ENCODE measurements at regions not wholly inside any gene's neighbourhood (a gene's known extent, or its start where the extent isn't known, plus 50 kb on each side); places are given as distances from the start of the nearest gene placed in this dataset.

DNA sequence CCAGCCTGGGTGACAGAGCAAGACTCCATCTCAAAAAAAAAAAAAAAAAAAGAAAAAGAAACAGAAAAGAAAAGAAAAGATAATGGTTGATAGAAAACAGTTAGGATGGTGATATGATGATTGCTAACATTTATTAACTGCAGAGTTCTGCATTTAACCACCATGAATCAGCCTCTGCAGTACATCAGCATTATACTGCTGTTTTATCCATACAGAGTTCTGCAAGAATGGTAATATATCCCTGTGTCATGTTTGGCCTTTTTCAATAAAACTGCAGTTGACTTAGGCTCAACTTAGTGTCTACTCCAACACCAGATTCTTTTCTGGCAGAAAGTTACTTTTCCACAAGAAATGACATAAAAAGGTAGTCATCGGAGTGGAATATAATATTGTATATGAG is 62.6 kb downstream of the DUSP6 start:
- H2BK15ac ChIP-seq (ENCODE audit: low read length), result no peak overlapping the region
- H3K9ac ChIP-seq (ENCODE audit: low read depth, low read length, poor library complexity), result no peak overlapping the region
- H2AK5ac ChIP-seq (ENCODE audit: low read depth, low read length), result no peak overlapping the region
- H3K18ac ChIP-seq (ENCODE audit: low read length), result no peak overlapping the region
- no peak overlapping the region for H3K4ac ChIP-seq (ENCODE audit: low read length)
- H3K4me3 ChIP-seq (ENCODE audit: low read length in 2 of 2), result no peak overlapping the region
- H3K4me1 ChIP-seq (ENCODE audit: control insufficient read depth in 2 of 2, insufficient read depth in 1 of 2, low read depth in 1 of 2, low read length in 2 of 2), result peaks cover 0 to 5% of the 10 kb centered on the region in 2 donors
- no peak overlapping the region for H3K4me2 ChIP-seq (ENCODE audit: insufficient read depth, low read length, poor library complexity, severe bottlenecking)
- H4K91ac ChIP-seq (ENCODE audit: low read depth, low read length, poor library complexity), result no peak overlapping the region
- H3K79me1 ChIP-seq (ENCODE audit: low read depth, low read length), result no peaks in the 10 kb centered on the region
- H3K14ac ChIP-seq (ENCODE audit: low read length), result no peak overlapping the region
- no peak overlapping the region for H2BK12ac ChIP-seq (ENCODE audit: low read length)
- 100% methylated on average over 1 of the region's 1 CpG; no CpG with 5 or more reads in 1 of the 2 donors for WGBS, 2 donors (ENCODE audit: extremely low coverage in 2 of 2, insufficient read length in 2 of 2, insufficient replicate concordance in 1 of 2)
- no peak overlapping the region for H2BK120ac ChIP-seq (ENCODE audit: low read depth, low read length)
- H3K27me3 ChIP-seq (ENCODE audit: control insufficient read depth in 3 of 3, insufficient read depth in 3 of 3, low read depth in 1 of 3, low read length in 3 of 3), result no peaks in the 10 kb centered on the region
- H4K8ac ChIP-seq (ENCODE audit: low read depth, low read length), result no peak overlapping the region
- no peak overlapping the region for H3K27ac ChIP-seq (replicated peaks; ENCODE audit: low read length)
- H3K9me3 ChIP-seq (replicated peaks in 1 of 2; ENCODE audit: control insufficient read depth in 2 of 2, insufficient read depth in 1 of 2, low read depth in 1 of 2, low read length in 2 of 2), result no peaks in the 10 kb centered on the region
- no peak for DNase-seq (ENCODE audit: low spot score)
- H2BK5ac ChIP-seq (ENCODE audit: low read length), result no peak overlapping the region
- H3K23ac ChIP-seq (ENCODE audit: low read depth, low read length, poor library complexity), result no peak overlapping the region
- H3K36me3 ChIP-seq (replicated peaks in 1 of 2; ENCODE audit: control insufficient read depth in 2 of 2, insufficient read depth in 2 of 2, low read length in 2 of 2), result no peaks in the 10 kb centered on the region
- H2AFZ ChIP-seq (ENCODE audit: low read length), result no peak overlapping the region

DNA sequence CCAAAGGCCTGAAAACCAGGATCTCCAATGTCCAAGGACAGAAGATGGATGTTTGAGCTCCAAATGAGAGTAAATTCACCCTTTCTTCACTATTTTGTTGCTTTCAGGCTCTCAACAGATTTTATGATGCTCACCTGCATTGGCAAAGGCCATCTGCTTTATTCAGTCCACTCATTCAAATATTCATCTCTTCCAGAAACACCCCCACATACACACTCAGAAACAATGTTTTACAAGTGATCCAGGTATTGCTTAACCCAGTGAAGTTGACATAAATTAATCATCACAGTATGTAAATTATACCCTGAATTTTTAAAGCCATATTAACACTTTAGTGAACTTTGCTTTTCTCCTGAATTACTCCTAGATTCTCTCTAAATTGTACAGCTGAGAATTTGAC is 63.3 kb downstream of the DUSP6 start:
- Histone ChIP-seq H3K4me1 (ENCODE audit: control insufficient read depth in 2 of 2, insufficient read depth in 1 of 2, low read depth in 1 of 2, low read length in 2 of 2) (peaks cover 0 to 5% of the 10 kb centered on the region in 2 donors), H3K9me3 (replicated peaks in 1 of 2; ENCODE audit: control insufficient read depth in 2 of 2, insufficient read depth in 1 of 2, low read depth in 1 of 2, low read length in 2 of 2) (no peaks in the 10 kb centered on the region), H3K4ac (ENCODE audit: low read length) (no peak overlapping the region), H3K23ac (ENCODE audit: low read depth, low read length, poor library complexity) (no peak overlapping the region), H3K36me3 (replicated peaks in 1 of 2; ENCODE audit: control insufficient read depth in 2 of 2, insufficient read depth in 2 of 2, low read length in 2 of 2) (no peaks in the 10 kb centered on the region), H3K4me2 (ENCODE audit: insufficient read depth, low read length, poor library complexity, severe bottlenecking) (no peak overlapping the region), H2AFZ (ENCODE audit: low read length) (no peak overlapping the region), H2BK5ac (ENCODE audit: low read length) (no peak overlapping the region), H3K14ac (ENCODE audit: low read length) (no peak overlapping the region), H3K27ac (replicated peaks; ENCODE audit: low read length) (no peak overlapping the region), H2BK120ac (ENCODE audit: low read depth, low read length) (no peak overlapping the region), H3K9ac (ENCODE audit: low read depth, low read length, poor library complexity) (no peak overlapping the region), H4K91ac (ENCODE audit: low read depth, low read length, poor library complexity) (no peak overlapping the region), H3K18ac (ENCODE audit: low read length) (no peak overlapping the region), H2AK5ac (ENCODE audit: low read depth, low read length) (no peak overlapping the region), H2BK12ac (ENCODE audit: low read length) (no peak overlapping the region), H3K27me3 (ENCODE audit: control insufficient read depth in 3 of 3, insufficient read depth in 3 of 3, low read depth in 1 of 3, low read length in 3 of 3) (no peaks in the 10 kb centered on the region), H3K4me3 (ENCODE audit: low read length in 2 of 2) (no peak overlapping the region), H4K8ac (ENCODE audit: low read depth, low read length) (no peak overlapping the region), H2BK15ac (ENCODE audit: low read length) (no peak overlapping the region), H3K79me1 (ENCODE audit: low read depth, low read length) (no peaks in the 10 kb centered on the region)
- DNase-seq (ENCODE audit: low spot score), result no peak

DNA sequence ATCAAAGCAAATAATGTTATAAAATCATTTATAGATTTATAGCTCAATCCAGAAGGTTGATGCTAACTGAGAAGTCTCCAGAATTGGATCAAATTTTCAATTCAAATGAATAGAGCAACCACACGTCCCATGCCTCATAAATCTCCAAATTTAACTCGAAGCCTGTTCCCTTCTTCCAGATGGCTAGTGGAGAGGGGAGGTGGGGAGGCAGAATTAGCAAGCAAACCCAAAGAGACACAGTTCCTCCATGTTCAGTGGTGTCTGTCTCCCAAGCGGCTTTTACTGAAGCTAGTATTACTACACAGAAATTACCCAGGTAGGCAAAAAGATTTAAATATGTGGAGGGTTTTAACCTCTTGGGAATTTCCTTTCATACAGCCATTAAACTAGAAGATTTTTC is 65.8 kb downstream of the DUSP6 start:
- Histone ChIP-seq H3K23ac (ENCODE audit: low read depth, low read length, poor library complexity) (no peak overlapping the region), H3K9me3 (replicated peaks in 1 of 2; ENCODE audit: control insufficient read depth in 2 of 2, insufficient read depth in 1 of 2, low read depth in 1 of 2, low read length in 2 of 2) (no peaks in the 10 kb centered on the region), H3K4me2 (ENCODE audit: insufficient read depth, low read length, poor library complexity, severe bottlenecking) (no peak overlapping the region), H3K4ac (ENCODE audit: low read length) (no peak overlapping the region), H2AFZ (ENCODE audit: low read length) (no peak overlapping the region), H2BK120ac (ENCODE audit: low read depth, low read length) (no peak overlapping the region), H3K4me1 (ENCODE audit: control insufficient read depth in 2 of 2, insufficient read depth in 1 of 2, low read depth in 1 of 2, low read length in 2 of 2) (peaks cover under 1 to 3% of the 10 kb centered on the region in 2 donors), H3K79me1 (ENCODE audit: low read depth, low read length) (no peaks in the 10 kb centered on the region), H2BK12ac (ENCODE audit: low read length) (no peak overlapping the region), H2BK15ac (ENCODE audit: low read length) (no peak overlapping the region), H3K18ac (ENCODE audit: low read length) (no peak overlapping the region), H4K8ac (ENCODE audit: low read depth, low read length) (no peak overlapping the region), H2AK5ac (ENCODE audit: low read depth, low read length) (no peak overlapping the region), H3K36me3 (replicated peaks in 1 of 2; ENCODE audit: control insufficient read depth in 2 of 2, insufficient read depth in 2 of 2, low read length in 2 of 2) (no peaks in the 10 kb centered on the region), H4K91ac (ENCODE audit: low read depth, low read length, poor library complexity) (no peak overlapping the region), H3K27me3 (ENCODE audit: control insufficient read depth in 3 of 3, insufficient read depth in 3 of 3, low read depth in 1 of 3, low read length in 3 of 3) (no peaks in the 10 kb centered on the region), H3K9ac (ENCODE audit: low read depth, low read length, poor library complexity) (no peak overlapping the region), H2BK5ac (ENCODE audit: low read length) (no peak overlapping the region), H3K4me3 (ENCODE audit: low read length in 2 of 2) (no peak overlapping the region), H3K27ac (replicated peaks; ENCODE audit: low read length) (no peak overlapping the region), H3K14ac (ENCODE audit: low read length) (no peak overlapping the region)
- DNase-seq (ENCODE audit: low spot score), result no peak
- no CpG with 5 or more reads among the region's 3 CpGs for whole genome bisulfite sequencing, 2 donors (ENCODE audit: extremely low coverage in 2 of 2, insufficient read length in 2 of 2, insufficient replicate concordance in 1 of 2)

DNA sequence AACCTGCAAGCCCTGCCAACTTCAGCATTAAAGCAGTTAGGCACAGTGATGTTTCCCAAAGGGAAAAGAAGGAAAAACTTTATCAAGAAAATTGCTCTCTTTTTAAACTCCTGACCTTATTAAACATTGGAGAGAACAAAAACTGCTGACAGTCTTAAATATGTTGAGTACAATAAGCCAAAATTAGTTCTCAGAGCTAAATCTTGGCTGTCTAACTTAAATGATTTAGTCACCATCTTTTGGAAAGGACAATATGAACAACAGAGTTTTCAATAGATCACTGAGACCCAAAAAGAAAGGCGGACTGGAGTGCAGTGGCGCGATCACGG is 70.8 kb downstream of the DUSP6 start:
- Histone ChIP-seq H3K4me3 (ENCODE audit: low read length in 2 of 2) (no peak overlapping the region), H3K9me3 (replicated peaks in 1 of 2; ENCODE audit: control insufficient read depth in 2 of 2, insufficient read depth in 1 of 2, low read depth in 1 of 2, low read length in 2 of 2) (no peaks in the 10 kb centered on the region), H2BK120ac (ENCODE audit: low read depth, low read length) (no peak overlapping the region), H3K23ac (ENCODE audit: low read depth, low read length, poor library complexity) (no peak overlapping the region), H2BK5ac (ENCODE audit: low read length) (no peak overlapping the region), H2BK12ac (ENCODE audit: low read length) (no peak overlapping the region), H3K4me2 (ENCODE audit: insufficient read depth, low read length, poor library complexity, severe bottlenecking) (no peak overlapping the region), H3K14ac (ENCODE audit: low read length) (no peak overlapping the region), H3K27ac (replicated peaks; ENCODE audit: low read length) (no peak overlapping the region), H2AK5ac (ENCODE audit: low read depth, low read length) (no peak overlapping the region), H3K36me3 (replicated peaks in 1 of 2; ENCODE audit: control insufficient read depth in 2 of 2, insufficient read depth in 2 of 2, low read length in 2 of 2) (no peaks in the 10 kb centered on the region), H2BK15ac (ENCODE audit: low read length) (no peak overlapping the region), H3K79me1 (ENCODE audit: low read depth, low read length) (no peaks in the 10 kb centered on the region), H4K8ac (ENCODE audit: low read depth, low read length) (no peak overlapping the region), H3K27me3 (ENCODE audit: control insufficient read depth in 3 of 3, insufficient read depth in 3 of 3, low read depth in 1 of 3, low read length in 3 of 3) (no peaks in the 10 kb centered on the region), H4K91ac (ENCODE audit: low read depth, low read length, poor library complexity) (no peak overlapping the region), H3K4ac (ENCODE audit: low read length) (no peak overlapping the region), H3K4me1 (ENCODE audit: control insufficient read depth in 2 of 2, insufficient read depth in 1 of 2, low read depth in 1 of 2, low read length in 2 of 2) (peaks cover 2 to 9% of the 10 kb centered on the region in 2 donors), H3K18ac (ENCODE audit: low read length) (no peak overlapping the region), H2AFZ (ENCODE audit: low read length) (peak overlapping the region; percentile 82), H3K9ac (ENCODE audit: low read depth, low read length, poor library complexity) (no peak overlapping the region)
- no peak for DNase-seq (ENCODE audit: low spot score)
- WGBS, 2 donors (ENCODE audit: extremely low coverage in 2 of 2, insufficient read length in 2 of 2, insufficient replicate concordance in 1 of 2), result no CpG with 5 or more reads among the region's 4 CpGs

Data from neuronal stem cell (in vitro differentiated cells).